ENCODE measurements at regions not wholly inside any gene's neighbourhood (a gene's known extent, or its start where the extent isn't known, plus 50 kb on each side); places are given as distances from the start of the nearest gene placed in this dataset.

- TF ChIP-seq EZH2 (IDR thresholded peaks at IDR 0.05) (no peak), POLR2AphosphoS5 (IDR thresholded peaks at IDR 0.05; ENCODE audit: borderline replicate concordance, low read depth, low read length) (no peak), FOXP2 (optimal IDR thresholded peaks at IDR 0.05; ENCODE audit: control extremely low read depth, extremely low read length, insufficient read depth) (no peak)
Measured at GRCh38 chr20:52744441-52744840, 227.7 kb upstream of the TSHZ2 start.

Data from SK-N-MC (cell line).